Neural cell (in vitro differentiated cells): ENCODE measurements at regions not wholly inside any gene's neighbourhood (a gene's known extent, or its start where the extent isn't known, plus 50 kb on each side); places are given as distances from the start of the nearest gene placed in this dataset.

Experiments
- H2AFZ ChIP-seq: fragments of 200-600, 300-800 bp; sonication (generic), shearing (Covaris generic); 2 replicates; pipeline ENCODE4 v1.6.0; 2014; ENCODE audit warnings: low read depth, mild to moderate bottlenecking, antibody characterized with exemption, low read length, moderate library complexity
- H3F3A ChIP-seq: fragments of 200-600 bp; shearing (Covaris generic); 2 replicates; pipeline ENCODE4 v1.6.1; 2016; ENCODE audit warnings: mild to moderate bottlenecking, moderate library complexity, mixed read lengths, antibody characterized with exemption, low read length; ENCODE audit not compliant: insufficient read depth, poor library complexity, severe bottlenecking
- H3K27ac ChIP-seq: fragments of 200-600, 300-800 bp; sonication (generic), shearing (Covaris generic); 2 replicates; pipeline ENCODE4 v1.5.1; 2014; ENCODE audit warnings: mild to moderate bottlenecking, low read length, moderate library complexity
- H3K27me3 ChIP-seq: fragments of 300-800, 200-600 bp; sonication (generic), shearing (Covaris generic); 2 replicates; pipeline ENCODE4 v1.6.0; 2014; ENCODE audit warnings: mild to moderate bottlenecking, low read depth, low read length, moderate library complexity; ENCODE audit not compliant: insufficient read depth
- H3K36me3 ChIP-seq: fragments of 300-800, 200-600 bp; sonication (generic), shearing (Covaris generic); 2 replicates; pipeline ENCODE4 v1.5.1; 2014; ENCODE audit warnings: mild to moderate bottlenecking, antibody characterized with exemption, low read length, moderate library complexity; ENCODE audit not compliant: insufficient read depth
- H3K4me2 ChIP-seq: fragments of 300-800, 200-600 bp; sonication (generic), shearing (Covaris generic); 2 replicates; pipeline ENCODE4 v1.6.0; 2014; ENCODE audit warnings: mild to moderate bottlenecking, low read length
- H3K4me3 ChIP-seq: fragments of 300-800, 200-600 bp; sonication (generic), shearing (Covaris generic); 2 replicates; pipeline ENCODE4 v1.5.1; 2014; ENCODE audit warnings: mild to moderate bottlenecking, low read length, moderate library complexity
- H3K79me2 ChIP-seq: fragments of 200-600 bp; shearing (Covaris generic); replicated peaks from 2 replicates; pipeline ENCODE4 v1.6.0; 2014; ENCODE audit warnings: mild to moderate bottlenecking, low read length, moderate library complexity; ENCODE audit not compliant: insufficient read depth
- H3K9ac ChIP-seq: fragments of 300-800, 200-600 bp; sonication (generic), shearing (Covaris generic); 2 replicates; pipeline ENCODE4 v1.6.1; 2016; ENCODE audit warnings: mild to moderate bottlenecking, low read length, mixed read lengths
- H3K9me2 ChIP-seq: fragments of 200-600 bp; shearing (Covaris generic); 2 replicates; pipeline ENCODE4 v1.6.1; 2016; ENCODE audit warnings: mild to moderate bottlenecking, low read length, mixed read lengths; ENCODE audit not compliant: insufficient read depth
- H3K9me3 ChIP-seq: fragments of 200-600, 300-800 bp; sonication (generic), shearing (Covaris generic); 2 replicates; pipeline ENCODE4 v1.6.1; 2016; ENCODE audit warnings: mild to moderate bottlenecking, mixed run types, low read length, moderate library complexity, mixed read lengths
- H4K20me1 ChIP-seq: fragments of 200-600 bp; shearing (Covaris generic); 2 replicates; pipeline ENCODE4 v1.6.1; 2016; ENCODE audit warnings: mild to moderate bottlenecking, mixed run types; ENCODE audit not compliant: insufficient read depth
- EP300 ChIP-seq: fragments of 450-650 bp; conservative IDR thresholded peaks from 2 replicates; pipeline ENCODE4 v1.6.1; 2014; ENCODE audit warnings: antibody characterized with exemption, mild to moderate bottlenecking, moderate library complexity; ENCODE audit not compliant: poor library complexity, severe bottlenecking
- EZH2 ChIP-seq: fragments of 200-600, 300-800 bp; shearing (Covaris generic), sonication (generic); IDR thresholded peaks from 2 replicates; pipeline ENCODE4 v1.6.1; 2014; ENCODE audit warnings: antibody characterized with exemption, low read length, borderline replicate concordance, mild to moderate bottlenecking; ENCODE audit not compliant: insufficient read depth, poor library complexity, severe bottlenecking
- MXI1 ChIP-seq: fragments of 450-650 bp; conservative IDR thresholded peaks from 2 replicates; pipeline ENCODE4 v1.6.1; 2014; ENCODE audit warnings: antibody characterized with exemption, mild to moderate bottlenecking; ENCODE audit not compliant: poor library complexity, severe bottlenecking
- POLR2AphosphoS5 ChIP-seq: IDR thresholded peaks from 2 replicates; pipeline ENCODE4 v1.6.1; 2012
- RAD21 ChIP-seq: fragments of 450-650 bp; conservative IDR thresholded peaks from 2 replicates; pipeline ENCODE4 v1.6.1; 2014; ENCODE audit warnings: antibody characterized with exemption, mild to moderate bottlenecking, moderate library complexity
- SMC3 ChIP-seq: fragments of 450-650 bp; conservative IDR thresholded peaks from 2 replicates; pipeline ENCODE4 v1.6.1; 2014; ENCODE audit warnings: antibody characterized with exemption, mild to moderate bottlenecking, moderate library complexity; ENCODE audit not compliant: poor library complexity
- TAF1 ChIP-seq: IDR thresholded peaks from 2 replicates; pipeline ENCODE4 v1.6.1; 2012; ENCODE audit warnings: low read depth
- TF ChIP-seq, protein P1 (sequence below): IDR thresholded peaks from 2 replicates; pipeline ENCODE4 v1.6.1; 2012; ENCODE audit warnings: borderline replicate concordance
- TF ChIP-seq, protein P2 (sequence below): fragments of 450-650 bp; IDR thresholded peaks from 2 replicates; pipeline ENCODE4 v1.5.1; 2014; ENCODE audit warnings: antibody characterized with exemption, mild to moderate bottlenecking, moderate library complexity; ENCODE audit not compliant: poor library complexity, severe bottlenecking

DNA sequence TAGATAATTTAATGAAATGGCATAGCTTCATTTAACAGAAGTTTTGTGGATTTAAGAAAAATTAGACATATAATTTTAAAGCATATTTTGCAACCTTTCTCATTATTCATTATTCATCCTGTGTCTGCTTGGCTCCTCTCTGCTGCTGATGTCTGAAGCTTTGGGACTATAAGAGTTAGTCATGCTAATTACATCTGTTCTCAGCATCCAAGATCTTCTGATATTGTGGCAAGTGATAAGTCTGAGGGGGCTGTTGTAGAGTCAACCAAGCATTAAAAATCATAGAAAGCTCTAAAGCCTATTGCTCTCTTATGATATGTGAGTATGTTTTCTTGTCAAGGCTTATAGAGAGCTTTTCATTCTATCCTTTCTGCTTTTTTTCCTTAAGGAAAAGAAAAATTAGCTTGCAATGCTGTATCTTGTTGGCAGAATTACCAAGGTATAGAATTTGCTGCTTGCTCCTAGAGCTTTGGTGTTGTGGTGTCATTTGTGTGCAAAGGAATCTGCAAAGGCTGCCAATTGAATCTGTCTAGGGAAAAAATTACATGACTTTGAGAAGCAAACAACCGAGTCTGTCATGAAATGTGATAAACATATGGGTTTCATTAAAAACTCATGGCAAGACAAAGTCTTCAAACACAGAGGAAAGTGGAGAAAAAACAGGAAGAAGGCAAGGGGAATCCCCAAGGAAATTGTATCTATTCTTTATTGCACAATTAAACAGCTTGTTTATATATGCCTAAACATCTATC is 156.1 kb upstream of the DAB2 start:
- Histone ChIP-seq H3K36me3 (no peaks in the 10 kb centered on the region), H3K4me2 (no peak overlapping the region), H3K9me3 (no peaks in the 10 kb centered on the region), H3K27me3 (no peaks in the 10 kb centered on the region), H3K27ac (peak overlapping the region; percentile 62), H2AFZ (no peak overlapping the region), H4K20me1 (no peaks in the 10 kb centered on the region), H3K9me2 (no peaks in the 10 kb centered on the region), H3F3A (no peaks in the 10 kb centered on the region), H3K9ac (no peak overlapping the region), H3K79me2 (no peaks in the 10 kb centered on the region), H3K4me3 (peak overlapping the region; percentile 14)
- TF ChIP-seq SMC3 = peak; percentile 20
- no peak for TF ChIP-seq TAF1
- peak; percentile 59 for TF ChIP-seq POLR2AphosphoS5
- peak; percentile 21 for TF ChIP-seq RAD21
- peak; percentile 85 for TF ChIP-seq EP300

- Histone ChIP-seq H3K27me3 (no peaks in the 10 kb centered on the region), H3K27ac (no peak overlapping the region), H3K36me3 (no peaks in the 10 kb centered on the region), H3K9me3 (no peaks in the 10 kb centered on the region), H3K4me2 (no peak overlapping the region), H4K20me1 (no peaks in the 10 kb centered on the region), H3K9me2 (no peaks in the 10 kb centered on the region), H3K79me2 (no peaks in the 10 kb centered on the region), H3K4me3 (no peak overlapping the region), H3F3A (no peaks in the 10 kb centered on the region), H2AFZ (no peak overlapping the region), H3K9ac (no peak overlapping the region)
- TF ChIP-seq POLR2AphosphoS5 = no peak
- TF ChIP-seq, protein P1, sequence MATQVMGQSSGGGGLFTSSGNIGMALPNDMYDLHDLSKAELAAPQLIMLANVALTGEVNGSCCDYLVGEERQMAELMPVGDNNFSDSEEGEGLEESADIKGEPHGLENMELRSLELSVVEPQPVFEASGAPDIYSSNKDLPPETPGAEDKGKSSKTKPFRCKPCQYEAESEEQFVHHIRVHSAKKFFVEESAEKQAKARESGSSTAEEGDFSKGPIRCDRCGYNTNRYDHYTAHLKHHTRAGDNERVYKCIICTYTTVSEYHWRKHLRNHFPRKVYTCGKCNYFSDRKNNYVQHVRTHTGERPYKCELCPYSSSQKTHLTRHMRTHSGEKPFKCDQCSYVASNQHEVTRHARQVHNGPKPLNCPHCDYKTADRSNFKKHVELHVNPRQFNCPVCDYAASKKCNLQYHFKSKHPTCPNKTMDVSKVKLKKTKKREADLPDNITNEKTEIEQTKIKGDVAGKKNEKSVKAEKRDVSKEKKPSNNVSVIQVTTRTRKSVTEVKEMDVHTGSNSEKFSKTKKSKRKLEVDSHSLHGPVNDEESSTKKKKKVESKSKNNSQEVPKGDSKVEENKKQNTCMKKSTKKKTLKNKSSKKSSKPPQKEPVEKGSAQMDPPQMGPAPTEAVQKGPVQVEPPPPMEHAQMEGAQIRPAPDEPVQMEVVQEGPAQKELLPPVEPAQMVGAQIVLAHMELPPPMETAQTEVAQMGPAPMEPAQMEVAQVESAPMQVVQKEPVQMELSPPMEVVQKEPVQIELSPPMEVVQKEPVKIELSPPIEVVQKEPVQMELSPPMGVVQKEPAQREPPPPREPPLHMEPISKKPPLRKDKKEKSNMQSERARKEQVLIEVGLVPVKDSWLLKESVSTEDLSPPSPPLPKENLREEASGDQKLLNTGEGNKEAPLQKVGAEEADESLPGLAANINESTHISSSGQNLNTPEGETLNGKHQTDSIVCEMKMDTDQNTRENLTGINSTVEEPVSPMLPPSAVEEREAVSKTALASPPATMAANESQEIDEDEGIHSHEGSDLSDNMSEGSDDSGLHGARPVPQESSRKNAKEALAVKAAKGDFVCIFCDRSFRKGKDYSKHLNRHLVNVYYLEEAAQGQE = no peak
- no peak for TF ChIP-seq SMC3
- no peak for TF ChIP-seq RAD21
- no peak for TF ChIP-seq EZH2
- TF ChIP-seq EP300 = no peak
- TF ChIP-seq, protein P2, sequence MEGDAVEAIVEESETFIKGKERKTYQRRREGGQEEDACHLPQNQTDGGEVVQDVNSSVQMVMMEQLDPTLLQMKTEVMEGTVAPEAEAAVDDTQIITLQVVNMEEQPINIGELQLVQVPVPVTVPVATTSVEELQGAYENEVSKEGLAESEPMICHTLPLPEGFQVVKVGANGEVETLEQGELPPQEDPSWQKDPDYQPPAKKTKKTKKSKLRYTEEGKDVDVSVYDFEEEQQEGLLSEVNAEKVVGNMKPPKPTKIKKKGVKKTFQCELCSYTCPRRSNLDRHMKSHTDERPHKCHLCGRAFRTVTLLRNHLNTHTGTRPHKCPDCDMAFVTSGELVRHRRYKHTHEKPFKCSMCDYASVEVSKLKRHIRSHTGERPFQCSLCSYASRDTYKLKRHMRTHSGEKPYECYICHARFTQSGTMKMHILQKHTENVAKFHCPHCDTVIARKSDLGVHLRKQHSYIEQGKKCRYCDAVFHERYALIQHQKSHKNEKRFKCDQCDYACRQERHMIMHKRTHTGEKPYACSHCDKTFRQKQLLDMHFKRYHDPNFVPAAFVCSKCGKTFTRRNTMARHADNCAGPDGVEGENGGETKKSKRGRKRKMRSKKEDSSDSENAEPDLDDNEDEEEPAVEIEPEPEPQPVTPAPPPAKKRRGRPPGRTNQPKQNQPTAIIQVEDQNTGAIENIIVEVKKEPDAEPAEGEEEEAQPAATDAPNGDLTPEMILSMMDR = no peak
- TF ChIP-seq TAF1 = no peak
- no peak for TF ChIP-seq MXI1
Observed at GRCh38 chr5:39579750-39580149, 155.0 kb upstream of the DAB2 start.
